Epithelial cell of esophagus (primary cell): ENCODE measurements at regions not wholly inside any gene's neighbourhood (a gene's known extent, or its start where the extent isn't known, plus 50 kb on each side); places are given as distances from the start of the nearest gene placed in this dataset.
"Not testable (repeated sequence)": the region's sequence is repeated elsewhere in the genome, so short reads cannot be mapped to it uniquely, and the experiment has no call there.

ENCODE experiments used
- DNase-seq: peaks from one replicate; pipeline ENCODE4 v3.0.0; 2010; ENCODE audit warnings: low read depth
- H3K4me3 ChIP-seq: 2 replicates; pipeline ENCODE4 v1.5.1; 2011; ENCODE audit warnings: mild to moderate bottlenecking, low read length, control low read depth
- TF ChIP-seq, protein P1 (sequence below): IDR thresholded peaks from 2 replicates; pipeline ENCODE4 v1.5.1; 2011; ENCODE audit warnings: low read depth, mild to moderate bottlenecking, low read length, control low read depth, inconsistent platforms; ENCODE audit not compliant: insufficient read depth; ENCODE audit errors: missing control alignments

DNA sequence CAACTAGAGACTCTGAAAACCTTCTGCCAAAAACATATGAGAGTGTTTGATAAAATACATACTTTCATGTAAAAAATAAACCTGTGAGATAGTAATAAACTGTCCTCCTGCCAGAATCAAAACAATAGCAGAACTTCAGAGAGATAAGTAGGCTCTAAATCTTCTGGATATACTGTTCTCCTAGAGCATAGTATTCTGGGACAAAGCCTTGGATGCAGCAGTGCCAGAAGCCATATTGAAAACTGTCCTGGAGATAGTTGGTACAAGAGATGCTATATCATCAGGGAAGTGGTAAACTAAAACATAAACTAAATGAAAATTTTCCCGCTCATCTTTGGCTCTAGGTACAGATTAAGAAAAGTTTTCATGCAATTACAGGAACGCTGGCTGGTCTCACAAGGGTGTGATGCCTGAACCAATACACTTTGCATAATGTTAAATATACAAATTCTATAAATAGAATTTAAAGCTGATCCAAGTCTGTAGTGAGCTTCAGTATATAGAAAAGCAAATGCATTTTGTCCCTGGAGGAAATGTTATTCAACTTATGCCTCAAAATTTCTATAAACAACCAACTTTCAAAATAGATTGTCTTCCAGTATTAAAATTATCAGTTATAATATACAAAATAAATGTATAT lies 355.6 kb downstream of the ADAMTS20 start:
- TF ChIP-seq, protein P1, sequence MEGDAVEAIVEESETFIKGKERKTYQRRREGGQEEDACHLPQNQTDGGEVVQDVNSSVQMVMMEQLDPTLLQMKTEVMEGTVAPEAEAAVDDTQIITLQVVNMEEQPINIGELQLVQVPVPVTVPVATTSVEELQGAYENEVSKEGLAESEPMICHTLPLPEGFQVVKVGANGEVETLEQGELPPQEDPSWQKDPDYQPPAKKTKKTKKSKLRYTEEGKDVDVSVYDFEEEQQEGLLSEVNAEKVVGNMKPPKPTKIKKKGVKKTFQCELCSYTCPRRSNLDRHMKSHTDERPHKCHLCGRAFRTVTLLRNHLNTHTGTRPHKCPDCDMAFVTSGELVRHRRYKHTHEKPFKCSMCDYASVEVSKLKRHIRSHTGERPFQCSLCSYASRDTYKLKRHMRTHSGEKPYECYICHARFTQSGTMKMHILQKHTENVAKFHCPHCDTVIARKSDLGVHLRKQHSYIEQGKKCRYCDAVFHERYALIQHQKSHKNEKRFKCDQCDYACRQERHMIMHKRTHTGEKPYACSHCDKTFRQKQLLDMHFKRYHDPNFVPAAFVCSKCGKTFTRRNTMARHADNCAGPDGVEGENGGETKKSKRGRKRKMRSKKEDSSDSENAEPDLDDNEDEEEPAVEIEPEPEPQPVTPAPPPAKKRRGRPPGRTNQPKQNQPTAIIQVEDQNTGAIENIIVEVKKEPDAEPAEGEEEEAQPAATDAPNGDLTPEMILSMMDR: no peak
- no peak for DNase-seq
- no peak overlapping the region for H3K4me3 ChIP-seq

- not testable (repeated sequence) for DNase-seq, H3K4me3 ChIP-seq
These were observed 358.9 kb downstream of the ADAMTS20 start for GRCh38 chr12:43193096-43193495.

GRCh38 chr12:43192442-43192841 lies 359.6 kb downstream of the ADAMTS20 start:
- H3K4me3 ChIP-seq, DNase-seq: not testable (repeated sequence)

DNA sequence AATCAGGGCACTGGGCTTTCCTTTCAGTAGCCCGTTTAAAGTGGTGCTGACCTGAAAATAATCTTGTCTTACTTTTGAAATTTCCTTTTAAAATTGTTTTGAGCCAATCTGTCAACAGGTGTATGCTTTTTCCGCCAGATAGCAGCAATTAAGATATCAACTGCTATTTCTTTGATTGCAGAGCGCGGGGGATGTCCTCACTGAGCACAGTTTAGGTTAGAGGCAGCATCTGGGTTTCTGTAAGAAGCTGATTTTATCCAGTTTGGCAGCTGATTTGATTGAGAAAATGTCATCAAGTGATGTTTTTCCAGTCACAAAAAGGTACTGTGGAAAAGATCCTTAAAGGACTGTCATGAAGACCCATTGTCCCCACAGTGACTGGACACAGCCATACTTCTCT lies 371.8 kb downstream of the ADAMTS20 start:
- no peak for DNase-seq
- no peak overlapping the region for H3K4me3 ChIP-seq
- TF ChIP-seq, protein P1: no peak

DNA sequence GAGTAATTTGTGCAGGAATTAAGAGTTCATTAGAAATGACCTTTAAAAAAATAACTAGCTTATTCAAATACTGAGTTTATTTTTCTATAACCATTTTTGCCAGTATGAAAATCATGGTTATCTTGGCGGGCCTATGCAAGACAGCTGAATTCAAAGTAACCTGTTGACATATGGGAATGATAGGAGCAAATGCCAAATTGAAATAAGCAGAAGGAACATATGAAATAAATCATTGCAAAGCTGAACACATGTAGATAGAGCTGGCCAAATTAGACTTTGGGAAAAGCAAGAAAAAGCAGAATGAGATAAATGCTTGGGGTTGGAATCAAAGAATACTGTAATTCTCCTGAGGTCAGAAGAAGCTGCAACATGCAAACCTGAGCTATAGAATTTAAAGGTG lies 372.5 kb downstream of the ADAMTS20 start:
- no peak overlapping the region for H3K4me3 ChIP-seq
- TF ChIP-seq, protein P1: no peak
- DNase-seq: no peak

GRCh38 chr12:43177276-43177675 lies 374.7 kb downstream of the ADAMTS20 start:
- no peak for DNase-seq
- H3K4me3 ChIP-seq: no peak overlapping the region
- TF ChIP-seq, protein P1: no peak

- TF ChIP-seq, protein P1: no peak
- no peak for DNase-seq
- no peak overlapping the region for H3K4me3 ChIP-seq
These were observed 382.8 kb downstream of the ADAMTS20 start for GRCh38 chr12:43169115-43169681.

GRCh38 chr12:43167691-43168090 lies 384.3 kb downstream of the ADAMTS20 start:
- TF ChIP-seq, protein P1: no peak
- no peak overlapping the region for H3K4me3 ChIP-seq
- no peak for DNase-seq
